GM18861 (cell line): ENCODE measurements at regions not wholly inside any gene's neighbourhood (a gene's known extent, or its start where the extent isn't known, plus 50 kb on each side); places are given as distances from the start of the nearest gene placed in this dataset.
"Not testable (repeated sequence)": the region's sequence is repeated elsewhere in the genome, so short reads cannot be mapped to it uniquely, and the experiment has no call there.

Experiments
- ATAC-seq: cut with Tn5 transposase; IDR thresholded peaks from one replicate; pipeline ENCODE4 v1.9.1; 2021; ENCODE audit not compliant: unreplicated experiment

GRCh38 chr3:82128271-82128670, 366.8 kb upstream of the GBE1 start:
- ATAC-seq, result no peak

DNA sequence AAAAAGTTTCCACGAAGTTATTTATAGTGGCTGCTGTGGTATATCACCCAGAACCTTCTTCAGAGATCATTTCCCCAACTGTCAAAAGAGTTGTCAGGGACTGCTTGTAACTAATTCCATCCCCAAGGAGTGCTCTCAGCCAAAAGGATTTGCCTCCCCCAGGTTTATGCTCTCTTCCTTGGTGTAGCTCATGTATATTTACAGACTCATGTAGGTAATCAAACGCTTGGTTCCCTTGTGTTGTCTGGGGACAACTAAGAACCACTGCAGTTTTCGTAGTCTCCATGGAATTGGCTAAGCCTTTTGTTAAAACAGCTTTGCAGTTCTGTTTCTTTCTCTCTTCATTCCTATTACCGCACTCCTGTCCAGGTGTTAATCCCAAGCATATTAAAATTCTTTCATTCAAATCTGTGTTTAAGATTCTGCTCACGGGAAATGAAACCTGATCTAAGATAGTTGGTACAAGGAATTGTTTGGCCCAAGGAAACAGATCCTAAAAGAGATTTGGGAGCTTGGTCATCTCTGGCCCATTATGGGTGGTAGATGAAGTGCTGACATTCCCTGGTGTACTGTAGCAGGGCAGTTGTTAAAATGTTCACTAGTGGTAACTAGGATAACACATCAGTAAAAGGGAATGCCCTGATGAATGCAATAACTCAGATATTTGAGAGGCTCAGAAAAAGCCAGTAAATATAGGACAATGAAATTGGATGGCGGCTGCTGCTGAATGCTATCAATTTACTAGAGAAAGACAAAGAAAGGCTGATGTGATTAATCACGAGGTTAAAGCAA, 361.3 kb upstream of the GBE1 start:
- no peak for ATAC-seq

DNA sequence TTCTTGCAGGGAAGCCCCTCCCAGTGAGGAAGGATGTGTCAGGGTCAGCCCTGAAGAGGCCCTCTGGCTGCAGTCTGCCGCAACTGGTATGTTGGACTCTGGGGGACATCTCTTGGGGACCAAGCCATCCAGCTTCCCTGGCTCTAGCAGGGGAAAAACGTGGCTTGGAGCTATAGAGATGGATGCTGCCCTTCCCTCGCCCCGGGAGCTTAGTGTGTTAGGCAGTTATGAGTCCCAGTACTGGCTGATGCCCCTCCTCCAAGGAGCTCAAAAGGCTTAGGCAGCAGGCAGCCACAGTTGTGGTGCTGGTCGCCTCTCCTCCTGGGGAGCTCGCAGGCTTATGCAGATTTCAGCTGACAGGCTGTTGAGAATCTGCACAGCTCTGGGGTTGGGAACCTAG, 353.1 kb upstream of the GBE1 start:
- no peak for ATAC-seq

DNA sequence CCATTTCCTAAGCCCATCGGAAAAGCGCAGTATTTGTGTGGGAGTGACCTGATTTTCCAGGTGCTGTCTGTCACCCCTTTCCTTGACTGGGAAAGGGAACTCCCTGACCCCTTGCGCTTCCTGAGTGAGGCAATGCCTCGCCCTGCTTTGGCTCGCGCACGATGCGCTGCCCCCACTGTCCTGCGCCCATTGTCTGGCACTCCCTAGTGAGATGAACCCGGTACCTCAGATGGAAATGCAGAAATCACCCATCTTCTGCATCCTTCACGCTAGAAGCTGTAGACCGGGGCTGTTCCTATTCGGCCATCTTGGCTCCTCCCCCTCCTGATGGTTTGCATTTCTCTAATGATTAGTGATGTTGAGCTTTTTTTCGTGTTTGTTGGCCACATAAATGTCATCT, 349.3 kb upstream of the GBE1 start:
- not testable (repeated sequence) for ATAC-seq

DNA sequence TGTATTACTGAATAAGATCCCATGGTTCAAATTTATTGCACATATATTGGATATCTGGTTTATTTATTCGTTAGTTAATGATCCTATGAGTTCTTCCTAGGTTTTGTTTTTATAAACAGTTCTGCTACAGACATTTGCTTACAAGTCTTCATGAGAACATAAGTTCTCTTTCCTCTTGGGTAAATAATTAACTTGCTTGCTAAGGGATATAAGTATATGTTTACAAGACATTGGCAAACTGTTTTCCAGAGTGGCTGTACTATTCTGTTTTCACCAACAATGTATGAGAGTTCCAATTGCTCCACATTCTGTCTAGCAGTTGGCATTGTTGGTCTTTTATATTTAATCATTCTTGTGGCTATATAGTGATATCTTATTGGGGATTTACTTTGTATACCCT, 341.8 kb upstream of the GBE1 start:
- ATAC-seq, result no peak

GRCh38 chr3:82100378-82100777, 338.9 kb upstream of the GBE1 start:
- ATAC-seq, result no peak

GRCh38 chr3:82093641-82094040, 332.2 kb upstream of the GBE1 start:
- peak; percentile 46 for ATAC-seq

- no peak for ATAC-seq
Observed at GRCh38 chr3:82088749-82089148, 327.3 kb upstream of the GBE1 start.

DNA sequence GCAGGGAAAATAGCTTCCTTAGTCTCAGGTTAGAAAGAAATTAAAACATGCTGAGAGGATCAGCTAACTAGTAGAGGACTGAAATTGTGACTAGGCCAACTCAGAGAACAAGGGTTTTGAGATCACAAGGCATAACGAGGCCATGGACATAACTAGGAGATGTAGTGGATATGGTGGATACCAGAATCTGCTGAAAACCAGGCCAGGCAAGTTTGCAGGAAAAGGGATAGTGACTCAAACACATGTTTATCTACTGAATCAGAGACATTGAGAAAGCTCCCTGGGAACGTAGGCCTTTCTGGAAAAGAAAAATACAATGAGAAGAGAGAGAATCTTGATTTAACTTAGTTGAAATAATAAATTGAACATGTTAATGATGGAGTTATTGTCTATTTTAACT, 326.5 kb upstream of the GBE1 start:
- no peak for ATAC-seq

- no peak for ATAC-seq
Observed at GRCh38 chr3:82085851-82086475, 324.5 kb upstream of the GBE1 start.

DNA sequence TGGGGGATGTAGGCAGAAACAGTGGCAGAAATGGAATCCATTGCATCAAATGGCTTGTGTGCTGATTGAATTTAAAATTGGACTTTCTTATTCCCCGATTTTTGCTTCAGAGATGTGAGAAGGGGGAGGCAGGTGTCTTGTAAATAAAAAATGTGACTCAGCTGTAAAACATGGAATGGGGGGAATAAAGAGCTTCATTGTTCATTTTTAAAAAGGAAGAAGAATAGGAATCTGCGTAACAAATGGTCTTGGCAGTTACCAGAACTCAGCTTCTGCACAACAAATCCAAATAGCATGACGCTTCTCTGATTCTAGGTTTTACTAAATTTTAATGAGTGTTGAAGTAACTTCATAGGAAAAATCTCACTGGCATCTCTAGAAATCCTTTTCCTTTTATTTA, 323.9 kb upstream of the GBE1 start:
- ATAC-seq, result no peak

DNA sequence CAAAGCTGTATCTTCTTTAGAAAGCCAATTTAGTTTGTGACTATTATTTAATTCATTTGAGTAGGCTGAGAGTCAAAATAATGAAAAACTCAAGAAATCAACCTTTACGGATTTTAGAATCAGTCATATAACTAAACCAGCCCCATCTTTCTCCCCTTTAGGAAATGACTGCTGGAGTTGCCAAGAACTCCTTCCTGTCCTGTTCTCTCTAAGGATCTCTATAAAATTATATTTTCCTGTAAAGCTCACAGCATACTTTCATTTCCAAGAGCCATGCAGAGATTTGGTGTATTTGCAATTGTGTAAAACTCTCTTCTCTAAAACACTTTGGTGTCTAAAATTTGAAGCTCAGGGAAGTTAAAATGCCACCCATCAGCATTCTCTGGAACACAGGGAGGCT, 323.4 kb upstream of the GBE1 start:
- ATAC-seq, result no peak

GRCh38 chr3:82082796-82083195, 321.4 kb upstream of the GBE1 start:
- no peak for ATAC-seq

DNA sequence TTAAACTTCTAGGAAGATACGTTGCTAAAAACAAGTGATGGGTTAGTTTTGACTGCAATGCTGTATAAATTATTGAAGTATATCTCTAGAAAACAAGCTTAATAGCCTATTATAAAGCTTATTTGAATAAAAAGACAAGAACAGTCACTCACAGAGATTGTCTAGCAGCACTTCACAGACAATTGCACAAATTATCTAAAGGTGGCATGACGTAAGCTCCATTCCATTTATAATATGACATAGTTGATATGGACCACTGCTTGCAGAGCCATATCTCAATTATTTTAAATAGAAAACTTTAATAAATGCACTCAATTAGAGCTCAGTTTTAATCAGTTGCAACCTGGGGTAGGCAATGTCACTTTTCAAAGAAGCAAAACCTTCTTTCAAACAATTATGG, 319.9 kb upstream of the GBE1 start:
- no peak for ATAC-seq

DNA sequence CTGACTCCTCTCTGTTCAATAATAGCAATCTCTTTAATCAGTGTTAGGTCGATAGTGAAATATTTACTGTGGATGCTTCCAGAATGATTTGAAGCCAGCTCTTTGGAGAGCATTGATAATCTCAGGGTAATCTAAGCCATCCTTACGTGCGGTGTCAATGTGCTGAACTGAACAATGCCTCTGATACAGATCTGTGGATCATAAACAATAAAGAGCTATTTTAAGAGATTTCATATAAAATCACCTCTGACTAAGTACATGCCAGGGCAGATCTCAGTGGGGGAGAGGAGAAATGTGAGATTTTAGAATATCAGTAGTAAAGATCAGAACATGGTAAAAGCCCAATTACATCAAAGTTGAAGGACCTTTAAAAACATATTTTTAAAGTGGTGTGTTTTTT, 319.3 kb upstream of the GBE1 start:
- ATAC-seq, result no peak

DNA sequence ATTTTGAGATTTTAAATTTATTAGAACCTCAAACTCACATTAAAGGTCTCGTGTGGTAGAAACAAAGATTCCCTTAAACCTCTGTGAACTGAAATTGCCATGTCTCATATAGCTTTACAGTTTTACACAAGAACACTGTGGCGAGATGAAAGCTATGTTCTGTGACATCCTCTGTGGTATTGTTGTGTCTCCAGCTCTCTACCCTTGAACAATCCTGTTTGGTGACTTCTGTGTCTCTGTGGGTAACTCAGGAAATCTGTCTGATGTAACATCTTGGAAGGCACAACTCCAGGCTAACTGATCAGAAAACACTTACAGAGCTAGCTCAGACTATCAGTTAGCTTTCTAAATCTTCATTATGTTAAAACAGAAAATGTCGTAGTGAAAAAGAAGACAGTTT, 318.8 kb upstream of the GBE1 start:
- ATAC-seq, result no peak

DNA sequence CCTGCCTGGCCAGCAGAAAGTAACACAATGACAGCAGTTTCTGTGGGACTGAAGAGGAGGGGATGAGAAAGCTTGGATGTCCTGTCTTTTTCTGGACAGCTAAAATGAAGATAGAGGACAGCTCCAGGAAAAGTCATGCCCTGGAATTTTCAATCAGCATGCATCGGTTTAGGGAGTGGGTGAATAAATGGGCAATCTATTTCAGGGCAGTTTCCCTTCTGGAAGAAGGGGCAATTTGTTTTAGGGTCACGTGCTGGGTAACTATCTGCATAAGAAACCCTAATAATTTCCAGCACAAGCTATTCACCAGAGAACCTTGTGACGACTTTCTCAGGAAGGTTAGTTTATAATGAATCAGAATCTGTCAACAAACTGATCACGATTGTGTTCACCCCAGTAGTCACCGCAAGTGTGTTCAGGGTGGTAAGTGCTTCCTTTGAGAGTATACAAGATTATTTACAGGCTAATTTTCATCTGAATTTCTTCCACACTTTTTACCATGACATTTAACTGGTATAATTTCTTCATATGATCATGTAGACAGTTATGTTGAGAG, 318.0 kb upstream of the GBE1 start:
- no peak for ATAC-seq

- no peak for ATAC-seq
Observed at GRCh38 chr3:82078246-82078645, 316.8 kb upstream of the GBE1 start.

GRCh38 chr3:82067420-82067819, 306.0 kb upstream of the GBE1 start:
- no peak for ATAC-seq

- ATAC-seq, result no peak
Observed at GRCh38 chr3:82058809-82059208, 297.4 kb upstream of the GBE1 start.

GRCh38 chr3:82055792-82056191, 294.3 kb upstream of the GBE1 start:
- no peak for ATAC-seq

GRCh38 chr3:82054849-82055248, 293.4 kb upstream of the GBE1 start:
- no peak for ATAC-seq

GRCh38 chr3:82053236-82053635, 291.8 kb upstream of the GBE1 start:
- ATAC-seq, result no peak
